Activated naive CD4-positive, alpha-beta T cell treated with anti-CD3 and anti-CD28 coated beads, Interleukin-2, amount 50 U/mL, for 16 hours (primary cell): ENCODE measurements at regions not wholly inside any gene's neighbourhood (a gene's known extent, or its start where the extent isn't known, plus 50 kb on each side); places are given as distances from the start of the nearest gene placed in this dataset.
"Not testable (repeated sequence)": the region's sequence is repeated elsewhere in the genome, so short reads cannot be mapped to it uniquely, and the experiment has no call there.

Experiments
- DNase-seq: peaks from one replicate; pipeline ENCODE4 v3.0.0-alpha.2; 2020

DNA sequence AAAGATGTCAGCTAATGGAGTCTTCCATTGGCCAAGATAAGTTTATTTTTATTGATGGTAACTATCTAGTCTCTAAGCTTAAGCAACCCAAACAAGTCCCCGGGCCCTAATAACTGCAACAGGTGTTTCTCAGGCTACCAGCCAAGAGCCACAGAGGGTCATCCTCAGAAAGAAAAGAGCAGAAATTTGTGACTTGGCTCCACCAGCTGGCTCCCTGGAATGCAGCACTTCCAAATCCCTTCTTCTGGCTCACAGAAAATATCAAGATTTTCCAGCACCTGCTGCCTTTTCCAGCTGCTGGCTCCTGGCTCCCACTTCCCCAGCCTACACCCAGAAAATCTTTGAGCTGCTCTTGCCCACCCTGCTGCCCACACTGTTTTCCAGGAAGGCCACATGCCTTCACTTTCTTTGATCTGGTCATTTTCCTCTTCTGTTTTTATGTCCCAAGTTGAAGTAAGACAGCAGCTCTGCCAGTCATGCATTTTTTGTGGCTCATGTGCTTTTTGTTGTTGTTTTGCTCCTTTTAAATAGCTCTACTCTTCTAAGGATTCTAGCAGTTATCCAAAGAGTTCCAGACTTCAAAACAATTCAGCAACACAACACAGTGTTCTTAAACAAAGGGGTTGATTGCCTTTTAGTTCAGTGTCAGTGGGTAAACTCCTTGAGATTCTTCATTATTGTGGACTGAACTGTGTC lies 151.0 kb upstream of the SMLR1 start:
- DNase-seq = no peak

DNA sequence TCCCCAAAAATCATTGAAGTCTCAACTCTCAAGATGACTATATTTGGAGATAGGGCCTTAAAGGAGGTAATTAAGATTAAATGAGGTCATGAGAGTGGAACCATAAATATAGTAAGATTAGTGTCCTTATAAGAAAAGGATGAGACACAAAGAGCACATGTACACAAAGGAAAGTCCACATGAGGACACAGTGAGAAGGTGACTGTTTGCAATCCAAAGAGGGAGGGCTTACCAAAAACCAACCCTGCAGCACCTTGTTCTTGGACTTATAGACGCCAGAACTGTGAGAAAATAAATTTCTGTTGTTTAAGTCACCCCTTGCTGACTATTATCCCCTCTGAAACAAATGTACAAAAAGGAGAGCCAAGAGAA lies 150.4 kb upstream of the SMLR1 start:
- DNase-seq = no peak

DNA sequence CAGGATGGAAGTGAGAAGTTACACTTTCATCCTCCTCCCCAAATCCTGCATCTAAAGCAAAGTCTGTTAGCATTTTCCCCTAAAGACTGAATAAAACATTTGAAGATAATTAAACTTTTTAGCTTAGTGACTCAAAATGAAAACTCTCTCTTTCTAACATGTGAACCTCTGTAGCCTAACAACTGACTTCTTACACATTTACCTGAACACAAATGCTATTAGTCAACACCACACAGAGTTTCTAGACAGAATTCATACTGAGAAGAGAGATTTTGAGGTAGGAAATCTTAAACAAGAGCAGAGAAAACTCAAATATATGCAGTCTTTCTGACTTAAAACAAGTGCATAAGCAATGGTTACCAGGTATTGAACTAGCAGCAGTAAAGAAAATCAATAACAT lies 149.9 kb upstream of the SMLR1 start:
- DNase-seq = no peak

DNA sequence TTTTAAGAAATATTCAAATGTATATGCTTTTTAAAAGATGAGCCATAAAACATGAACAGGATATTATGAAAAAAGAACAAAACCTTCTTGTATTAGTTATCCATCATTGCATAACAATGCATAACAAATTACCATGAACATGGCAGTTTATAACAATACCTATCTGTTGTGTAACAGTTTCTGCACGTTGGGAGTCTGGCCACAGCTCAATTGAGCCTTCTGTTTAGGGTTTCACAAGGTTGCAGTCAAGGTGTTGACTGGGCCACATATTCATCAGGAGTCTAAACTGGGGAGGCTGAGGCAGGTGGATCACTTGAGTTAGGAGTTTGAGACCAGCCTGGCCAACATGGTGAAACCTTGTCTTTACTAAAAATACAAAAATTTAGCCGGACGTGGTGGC lies 149.4 kb upstream of the SMLR1 start:
- DNase-seq = no peak

DNA sequence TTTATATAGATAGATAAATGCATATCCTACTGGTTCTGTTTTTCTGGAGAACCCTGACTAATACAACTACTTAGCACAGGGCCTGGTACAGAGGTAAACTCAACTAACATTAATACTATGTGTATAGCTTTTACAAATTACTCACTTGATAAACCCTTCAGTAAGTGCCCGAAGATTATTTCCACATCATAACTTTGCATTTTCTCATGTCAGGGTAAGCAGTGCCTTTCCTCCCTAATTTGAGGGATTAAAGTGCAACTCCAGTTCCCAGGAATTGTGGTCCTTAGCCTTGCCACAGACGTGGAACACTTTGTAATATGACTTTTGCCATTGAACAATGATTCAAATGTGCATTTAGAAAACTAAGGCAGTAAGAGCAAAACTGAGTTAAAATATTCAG lies 147.5 kb upstream of the SMLR1 start:
- DNase-seq = no peak

DNA sequence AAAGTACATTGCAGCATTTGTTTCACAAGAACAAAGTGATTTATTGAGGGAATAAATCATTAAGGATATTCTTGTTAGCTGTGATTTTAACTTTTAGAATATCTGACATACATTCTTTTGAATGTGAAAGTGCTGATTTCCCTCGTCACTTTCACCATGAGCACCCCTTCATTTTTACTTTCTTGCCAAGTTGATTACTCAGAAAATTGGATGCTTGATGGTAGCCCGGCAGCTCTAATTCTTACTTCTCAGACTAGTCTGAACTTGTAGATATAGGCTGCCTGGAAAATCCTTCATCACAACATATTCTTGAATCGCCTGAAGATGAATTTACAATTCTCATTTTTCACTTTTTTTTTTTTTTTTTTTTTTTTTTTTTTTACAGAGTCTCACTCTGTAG lies 147.1 kb upstream of the SMLR1 start:
- no peak for DNase-seq

DNA sequence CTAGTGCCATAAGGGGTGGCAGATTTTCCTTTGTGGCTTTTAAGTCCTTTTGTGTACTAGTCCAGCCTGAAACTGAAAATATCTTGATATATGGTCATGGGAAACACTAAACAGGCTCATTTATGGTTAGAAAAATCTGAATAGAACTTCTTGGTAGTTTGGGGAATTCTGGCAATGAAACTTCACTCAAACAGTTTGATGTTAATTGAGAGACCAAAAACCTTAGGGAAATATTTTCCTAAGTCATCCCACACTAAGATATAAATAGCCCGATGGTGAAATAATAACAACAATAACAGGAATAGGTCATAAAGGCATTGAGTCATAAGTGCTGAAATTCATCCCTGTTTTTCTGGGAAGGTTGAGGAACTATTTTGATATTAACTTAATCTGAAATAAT lies 146.2 kb upstream of the SMLR1 start:
- DNase-seq = no peak

DNA sequence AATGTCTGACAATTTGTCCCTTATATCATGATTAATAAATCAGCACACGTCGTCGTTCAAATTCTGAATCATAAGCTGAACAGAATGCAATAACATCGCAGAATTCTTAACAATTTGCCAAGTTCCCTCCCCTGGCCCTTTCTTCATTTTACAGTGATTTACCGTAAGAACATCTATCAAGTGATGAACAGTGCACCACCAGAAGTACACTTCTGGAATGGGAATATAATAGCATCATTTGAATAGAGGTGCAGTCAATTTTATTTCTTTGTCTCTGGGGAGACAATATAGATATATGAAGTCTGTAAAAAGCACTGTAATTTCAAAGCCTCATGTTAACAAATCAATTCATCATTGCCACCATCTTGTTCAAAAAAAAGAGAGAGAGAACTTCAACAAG lies 145.1 kb upstream of the SMLR1 start:
- DNase-seq = no peak

DNA sequence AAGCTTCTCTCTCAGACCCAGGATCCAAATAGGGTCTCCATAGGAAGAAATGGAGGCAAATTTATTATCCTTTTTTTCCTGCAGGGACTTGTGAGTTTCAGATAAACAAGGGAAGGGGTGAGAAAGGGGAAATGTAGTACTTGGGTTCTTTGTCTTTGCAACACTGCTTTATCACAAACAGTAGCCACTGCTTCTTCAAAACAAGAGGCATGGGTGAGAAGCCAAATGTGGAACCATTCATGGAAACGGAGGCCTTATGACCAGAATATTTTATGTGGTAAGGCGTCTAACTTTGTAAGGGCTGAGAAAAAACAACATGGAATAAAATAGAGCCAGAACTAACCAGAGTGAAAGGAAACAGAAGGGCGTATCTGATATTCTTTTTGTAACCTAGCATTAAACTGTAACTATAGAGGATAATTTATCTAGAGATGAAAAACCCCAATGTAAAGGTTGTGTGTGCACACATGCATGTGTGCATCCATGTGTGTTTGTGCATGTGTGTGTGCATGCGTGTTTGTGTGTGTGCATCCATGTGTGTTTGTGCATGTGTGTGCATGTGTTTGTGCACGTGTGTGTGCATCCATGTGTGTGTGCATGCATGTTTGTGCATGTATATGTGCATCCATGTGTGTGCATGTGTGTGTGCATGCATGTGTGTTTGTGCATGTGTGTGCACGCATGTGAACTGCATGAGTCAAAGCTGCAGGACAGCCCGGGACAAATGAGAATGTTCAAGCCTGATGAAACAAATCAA lies 143.3 kb upstream of the SMLR1 start:
- DNase-seq = no peak

DNA sequence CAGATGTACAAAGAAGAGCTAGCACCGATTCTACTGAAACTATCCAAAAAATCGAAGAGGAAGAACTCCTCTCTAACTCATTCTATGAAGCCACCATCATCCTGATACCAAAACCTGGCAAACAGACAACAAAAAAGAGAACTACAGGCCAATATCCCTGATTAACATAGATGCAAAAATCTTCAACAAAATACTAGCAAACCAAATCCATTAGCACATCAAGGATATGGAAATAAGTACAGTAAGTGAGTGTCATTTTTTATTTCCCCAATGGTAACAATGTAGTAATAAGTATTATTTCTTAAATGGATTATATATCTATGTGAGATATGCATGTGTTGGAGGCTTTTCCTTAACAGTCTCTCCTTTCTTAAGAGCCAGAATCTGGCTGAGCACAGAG lies 134.5 kb upstream of the SMLR1 start:
- no peak for DNase-seq

DNA sequence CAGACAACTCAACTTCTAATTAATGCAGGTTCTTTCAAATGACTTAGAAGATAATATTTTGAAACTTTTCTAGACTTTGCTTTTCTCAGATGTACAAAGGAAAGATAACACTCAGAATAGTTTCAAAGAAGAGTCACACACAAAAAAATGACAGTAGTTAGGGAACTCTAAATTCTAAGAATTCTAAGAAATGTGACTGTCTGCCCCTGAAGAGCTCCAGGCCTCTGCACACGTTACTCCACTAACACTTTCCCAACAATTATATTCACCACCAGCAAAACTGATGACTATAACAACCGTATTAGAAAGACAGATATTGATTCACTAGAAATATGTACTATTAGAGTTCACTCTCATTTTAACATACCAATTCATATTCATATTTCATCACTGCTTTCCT lies 133.3 kb upstream of the SMLR1 start:
- DNase-seq = no peak

DNA sequence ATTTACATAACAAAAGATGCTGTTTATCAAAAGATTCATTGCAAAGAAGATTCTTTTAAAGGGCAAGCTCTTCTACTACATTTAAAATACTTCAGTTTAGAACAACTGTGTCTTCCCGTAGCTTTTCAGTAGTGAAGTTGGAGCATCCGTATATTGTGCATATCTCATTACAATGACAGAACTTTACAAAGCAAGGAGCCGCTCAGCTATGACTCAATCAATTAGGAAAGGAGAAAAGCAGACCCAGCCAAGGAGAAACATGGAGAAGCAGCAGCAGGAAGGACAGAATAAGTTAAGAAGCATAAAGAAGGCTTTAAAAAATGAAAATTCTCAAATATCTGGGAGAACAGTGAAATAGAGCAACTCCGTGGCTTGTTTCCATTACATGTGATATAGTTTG lies 132.6 kb upstream of the SMLR1 start:
- DNase-seq = no peak

DNA sequence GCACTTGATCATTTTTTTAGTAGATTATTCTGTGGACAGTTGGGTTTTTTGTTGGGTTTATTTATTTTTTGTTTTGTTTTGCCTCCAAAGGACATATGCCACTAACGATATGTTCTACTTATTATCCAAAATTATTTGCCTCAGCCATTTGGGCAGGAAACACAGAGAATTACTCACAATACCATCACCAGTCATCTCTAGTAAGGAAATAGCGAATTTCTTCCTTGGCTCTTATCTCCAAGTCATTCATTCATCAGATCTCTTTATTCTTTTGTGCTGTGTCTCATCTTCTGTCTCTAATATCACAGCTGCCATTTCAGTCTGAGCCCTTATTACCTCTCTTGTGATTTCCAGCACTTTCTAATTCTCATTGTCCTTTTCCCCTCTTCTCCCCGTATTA lies 130.4 kb upstream of the SMLR1 start:
- no peak for DNase-seq

DNA sequence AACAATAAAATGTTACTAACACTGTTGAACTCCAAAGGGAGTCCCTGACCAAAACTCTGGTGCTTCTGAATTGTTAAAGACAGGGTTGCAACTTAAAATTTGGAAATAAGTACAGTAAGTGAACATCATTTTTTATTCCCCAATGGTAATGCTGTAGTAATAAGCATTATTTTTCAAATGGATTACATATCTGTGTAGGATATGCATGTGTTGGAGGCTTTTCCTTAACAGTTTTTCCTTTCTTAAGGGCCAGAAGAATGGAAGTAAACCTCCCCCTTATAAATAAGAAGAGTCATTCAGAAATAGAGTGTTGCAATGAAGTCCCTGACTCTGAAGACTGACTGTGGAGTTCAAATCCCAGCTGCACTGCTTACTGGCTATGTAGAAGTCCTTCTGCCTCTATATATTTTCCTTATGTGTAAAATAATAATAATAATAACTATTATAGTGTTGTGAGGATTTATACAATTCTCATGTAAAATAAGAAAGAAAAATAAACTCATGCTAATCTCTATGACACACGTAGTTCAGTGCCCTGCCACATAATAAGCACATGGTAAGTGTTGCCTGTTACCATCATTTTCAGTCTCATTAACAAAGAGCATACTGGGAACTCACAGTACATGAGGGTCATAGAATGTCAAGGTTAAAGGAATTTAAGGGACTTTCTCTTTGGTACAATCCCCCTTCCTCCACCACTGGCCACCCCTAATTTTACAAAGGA lies 129.8 kb upstream of the SMLR1 start:
- no peak for DNase-seq

DNA sequence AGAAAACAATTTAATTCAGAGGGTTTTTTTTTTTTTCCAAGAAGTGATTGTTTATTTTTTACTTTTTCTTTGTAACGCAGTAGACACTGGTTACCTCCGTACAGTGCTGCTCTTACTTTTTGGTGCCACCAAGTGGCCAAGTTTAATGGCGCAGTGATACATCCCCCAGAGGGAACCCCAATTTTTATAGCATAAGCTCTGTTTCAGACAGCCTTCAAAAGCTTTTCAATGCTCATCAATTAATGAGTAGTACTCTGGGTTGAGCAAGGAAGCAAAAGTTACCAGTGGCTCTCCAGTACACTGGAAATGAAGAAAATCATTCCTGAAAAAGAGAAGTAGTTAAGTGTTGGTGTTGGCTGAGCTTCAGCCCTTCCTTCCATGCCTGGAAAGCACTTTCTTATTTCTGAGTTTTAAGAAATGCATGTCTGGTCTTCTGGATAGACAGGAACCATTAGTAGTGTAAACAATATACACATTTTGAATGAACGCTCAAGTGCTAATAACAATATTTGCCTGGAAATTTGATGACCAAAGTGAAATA lies 129.1 kb upstream of the SMLR1 start:
- DNase-seq = peak; percentile 67

DNA sequence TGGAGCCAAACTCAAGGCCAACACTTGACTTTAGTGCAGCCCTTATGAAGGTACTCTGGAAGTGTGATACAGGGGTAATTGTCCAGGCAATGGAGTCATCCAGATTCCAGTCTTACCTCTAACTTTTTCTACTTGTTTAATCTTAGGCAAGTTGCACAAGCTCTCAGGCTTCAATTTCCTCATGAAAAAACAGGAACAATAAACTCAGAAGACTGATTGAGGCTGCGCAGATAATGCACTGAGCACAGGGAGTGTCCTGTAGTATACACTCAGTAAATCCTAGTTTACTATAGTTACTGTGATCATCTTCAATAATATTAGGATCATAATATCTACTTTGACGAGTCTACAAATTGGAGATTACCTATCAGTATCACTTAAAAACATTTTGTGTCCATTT lies 127.5 kb upstream of the SMLR1 start:
- no peak for DNase-seq

DNA sequence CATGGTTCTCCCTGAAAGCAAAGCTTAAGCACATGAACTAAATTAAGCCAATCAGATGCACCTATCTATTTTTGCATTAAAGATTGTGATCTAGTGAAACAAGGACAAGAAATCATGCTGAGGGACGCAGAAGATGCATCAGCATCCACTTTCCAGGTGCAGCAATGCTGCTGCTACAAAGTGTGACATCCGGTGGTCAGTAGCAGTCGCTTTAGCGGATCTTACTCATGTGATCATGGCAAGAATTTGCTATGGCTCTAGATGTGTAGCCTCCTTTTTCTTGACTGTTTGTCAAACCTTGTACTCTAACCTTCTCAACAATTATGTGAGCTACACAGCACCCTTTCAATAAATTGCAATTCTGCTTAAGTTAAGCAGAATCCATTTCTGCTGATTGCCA lies 126.8 kb upstream of the SMLR1 start:
- DNase-seq = no peak

DNA sequence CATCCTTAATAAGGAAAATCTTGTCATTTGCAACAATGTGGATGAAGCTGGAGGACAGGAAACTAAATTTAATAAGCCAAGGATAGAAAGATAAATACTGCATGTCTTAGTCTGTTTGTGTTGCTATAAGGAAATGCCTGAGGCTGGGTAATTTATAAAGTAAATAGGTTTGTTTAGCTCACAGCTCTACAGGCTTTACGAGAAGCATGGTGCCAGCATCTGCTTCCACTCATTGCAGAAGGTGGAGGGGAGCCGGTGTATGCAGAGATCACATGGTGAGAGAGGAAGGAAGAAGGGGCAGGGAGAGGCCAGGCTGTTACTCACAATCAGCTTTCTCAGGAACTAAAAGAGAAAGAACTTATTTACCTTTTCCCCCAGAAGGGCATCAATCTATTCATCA lies 118.9 kb upstream of the SMLR1 start:
- DNase-seq = no peak

DNA sequence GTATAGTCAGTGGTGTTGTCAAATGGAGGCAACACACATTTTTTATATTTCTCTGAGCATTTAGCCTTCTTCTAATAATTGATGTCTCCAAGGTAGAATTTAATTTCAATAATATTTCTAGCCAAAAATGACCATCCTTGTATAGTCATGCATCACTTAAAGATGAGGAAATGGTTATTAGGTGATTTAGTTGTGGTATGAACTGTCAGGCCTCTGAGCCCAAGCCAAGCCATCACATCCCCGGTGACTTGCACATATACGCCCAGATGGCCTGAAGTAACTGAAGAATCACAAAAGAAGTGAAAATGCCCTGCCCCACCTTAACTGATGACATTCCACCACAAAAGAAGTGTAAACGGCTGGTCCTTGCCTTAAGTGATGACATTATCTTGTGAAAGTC lies 115.6 kb upstream of the SMLR1 start:
- DNase-seq = not testable (repeated sequence)

DNA sequence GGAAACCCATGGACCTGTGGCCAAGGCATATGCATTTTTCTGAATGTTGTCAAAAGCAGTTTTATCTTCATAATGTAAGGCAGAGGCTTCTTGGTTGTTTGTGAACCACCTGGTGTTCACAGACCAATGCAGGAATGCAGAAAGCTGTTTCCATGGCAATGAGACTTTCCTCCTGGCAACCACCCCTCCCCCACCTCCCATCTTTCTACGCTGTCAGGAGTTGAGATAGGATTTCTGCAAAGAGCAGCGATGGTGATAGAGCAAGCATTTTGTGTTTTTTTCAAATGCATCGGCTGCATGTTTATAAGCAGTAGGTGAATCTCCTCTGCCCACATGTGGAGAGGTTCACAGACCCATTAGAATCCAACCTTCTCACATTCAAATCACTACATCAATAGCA lies 114.1 kb upstream of the SMLR1 start:
- DNase-seq = no peak

DNA sequence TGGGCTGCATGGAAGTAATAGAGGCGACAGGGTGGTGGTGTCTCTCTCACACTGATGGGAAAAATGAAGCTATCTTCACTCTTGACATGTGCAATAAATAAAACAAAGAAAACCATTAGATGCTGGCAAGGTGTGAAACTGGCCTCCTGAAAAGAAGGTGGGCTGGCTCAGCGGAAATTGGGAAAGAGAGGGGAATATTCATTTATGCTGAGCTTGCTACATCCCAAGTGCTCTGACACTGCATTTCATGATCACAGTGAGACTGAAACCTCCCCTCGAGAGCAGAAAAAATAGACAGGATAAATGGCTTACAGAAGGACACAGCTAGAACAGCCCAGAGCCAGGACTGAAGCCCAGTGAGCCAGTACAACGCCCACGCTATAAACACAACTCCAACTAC lies 112.1 kb upstream of the SMLR1 start:
- no peak for DNase-seq

DNA sequence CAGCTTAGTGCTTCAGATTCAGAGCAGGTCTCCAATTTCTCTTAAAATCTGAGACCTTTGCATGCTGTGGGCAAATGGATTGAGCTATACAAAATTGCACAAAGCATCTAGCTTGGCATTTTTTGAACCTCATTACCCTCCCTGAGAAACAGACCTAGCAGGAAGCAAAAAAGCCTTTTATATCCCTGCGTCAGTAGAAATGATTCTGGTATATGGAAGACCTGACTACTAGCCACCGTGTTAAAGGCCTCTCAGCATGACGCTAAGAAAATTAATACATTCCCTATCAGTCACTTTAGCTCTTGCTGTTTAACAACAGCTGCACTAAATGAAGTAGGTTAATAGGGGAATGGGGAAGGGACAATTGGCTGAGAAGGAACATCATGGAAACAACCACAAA lies 110.7 kb upstream of the SMLR1 start:
- no peak for DNase-seq

DNA sequence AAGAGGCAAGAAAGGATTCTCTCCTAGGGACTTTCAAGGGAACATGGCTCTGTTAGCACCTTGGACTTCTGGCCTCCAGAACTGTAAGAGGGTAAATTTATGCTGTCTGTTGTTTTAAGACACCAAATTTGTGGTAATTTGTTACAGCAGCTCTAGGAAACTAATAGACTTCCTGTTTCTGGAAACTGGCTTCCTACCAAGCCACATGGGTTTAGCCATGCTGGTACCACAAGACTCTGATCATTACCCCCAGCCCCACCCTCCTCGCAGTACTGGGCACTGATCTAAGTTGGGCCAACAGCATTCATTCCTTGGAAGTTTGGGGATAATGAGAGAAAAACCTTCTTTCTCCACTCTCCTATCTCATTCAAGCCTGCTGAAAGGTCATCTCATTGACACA lies 109.5 kb upstream of the SMLR1 start:
- no peak for DNase-seq

DNA sequence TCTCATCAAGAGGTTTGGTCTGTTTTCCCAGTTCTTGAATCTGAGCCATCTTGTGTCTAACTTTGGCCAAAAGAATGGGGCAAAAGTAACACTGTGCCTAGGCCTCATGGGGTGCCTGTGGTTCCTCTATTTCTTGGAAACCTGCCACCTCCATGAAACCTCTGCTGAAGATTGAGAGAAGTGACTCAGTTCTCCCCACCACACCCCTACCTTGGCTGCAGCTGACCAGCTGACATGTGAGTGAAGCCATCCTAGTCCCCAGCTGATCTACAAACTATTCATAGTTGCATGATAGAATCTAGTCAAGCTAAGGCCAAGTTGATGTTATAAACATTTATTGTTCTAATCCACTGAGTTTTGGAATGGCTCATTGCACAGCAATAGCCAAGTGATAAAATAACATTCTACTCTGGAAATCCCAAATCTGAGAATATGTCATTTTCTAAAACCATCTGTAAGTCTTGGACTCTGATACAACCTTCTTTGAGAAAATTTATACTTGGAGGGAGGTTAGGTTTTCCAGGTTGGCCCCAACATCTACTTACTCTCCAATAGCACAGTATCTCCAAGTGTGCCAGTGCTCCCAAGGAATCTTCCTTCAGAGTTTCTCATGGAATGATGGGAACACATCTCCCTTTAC lies 107.0 kb upstream of the SMLR1 start:
- DNase-seq = no peak
